Calu3 (cell line): ENCODE measurements at regions not wholly inside any gene's neighbourhood (a gene's known extent, or its start where the extent isn't known, plus 50 kb on each side); places are given as distances from the start of the nearest gene placed in this dataset.
A peak's percentile ranks its signal among the peaks of the same experiment; 100 is the strongest.

Source experiments
- BruUV-seq: library from RNA; stranded (reverse); fragments of 400-500 nt; replicated peaks from 2 replicates; lab custom pipeline; 2021; lab: Mats Ljungman, UMichigan
- CTCF ChIA-PET: fragments of 300-600 bp; sonication (Branson Sonifier 250); formaldehyde crosslinking; loops from one replicate; lab custom pipeline; 2022; ENCODE audit warnings: antibody characterized with exemption; lab: Charles Lee
- DNase-seq: peaks from one replicate; pipeline ENCODE4 v3.0.0; 2022
- H3K27ac Mint-ChIP-seq: one replicate; pipeline ENCODE4 v1.8.0; 2022; ENCODE audit warnings: mixed read lengths; ENCODE audit not compliant: unreplicated experiment
- H3K27me3 Mint-ChIP-seq: one replicate; pipeline ENCODE4 v1.8.0; 2022; ENCODE audit warnings: mixed read lengths; ENCODE audit not compliant: unreplicated experiment
- H3K36me3 Mint-ChIP-seq: one replicate; pipeline ENCODE4 v1.8.0; 2022; ENCODE audit warnings: mild to moderate bottlenecking, moderate library complexity, mixed read lengths; ENCODE audit not compliant: insufficient read depth, unreplicated experiment
- H3K4me1 Mint-ChIP-seq: one replicate; pipeline ENCODE4 v1.8.0; 2022; ENCODE audit warnings: mild to moderate bottlenecking, low read depth, mixed read lengths; ENCODE audit not compliant: unreplicated experiment
- H3K4me3 Mint-ChIP-seq: one replicate; pipeline ENCODE4 v1.8.0; 2022; ENCODE audit warnings: mild to moderate bottlenecking, low read depth, moderate library complexity, mixed read lengths; ENCODE audit not compliant: unreplicated experiment
- H3K9me3 Mint-ChIP-seq: one replicate; pipeline ENCODE4 v1.8.0; 2022; ENCODE audit warnings: low read depth, mixed read lengths; ENCODE audit not compliant: unreplicated experiment
- CTCF ChIP-seq: fragments of 200-600 bp; IDR thresholded peaks from one replicate; pipeline ENCODE4 v1.8.0; 2022; ENCODE audit warnings: antibody characterized with exemption; ENCODE audit not compliant: unreplicated experiment
- intact Hi-C: fragments of 100-400 bp; cut with micrococcal nuclease; formaldehyde crosslinking; loops from one replicate; pipeline ENCODE4 v1.10.0; 2022; ENCODE audit not compliant: unreplicated experiment

DNA sequence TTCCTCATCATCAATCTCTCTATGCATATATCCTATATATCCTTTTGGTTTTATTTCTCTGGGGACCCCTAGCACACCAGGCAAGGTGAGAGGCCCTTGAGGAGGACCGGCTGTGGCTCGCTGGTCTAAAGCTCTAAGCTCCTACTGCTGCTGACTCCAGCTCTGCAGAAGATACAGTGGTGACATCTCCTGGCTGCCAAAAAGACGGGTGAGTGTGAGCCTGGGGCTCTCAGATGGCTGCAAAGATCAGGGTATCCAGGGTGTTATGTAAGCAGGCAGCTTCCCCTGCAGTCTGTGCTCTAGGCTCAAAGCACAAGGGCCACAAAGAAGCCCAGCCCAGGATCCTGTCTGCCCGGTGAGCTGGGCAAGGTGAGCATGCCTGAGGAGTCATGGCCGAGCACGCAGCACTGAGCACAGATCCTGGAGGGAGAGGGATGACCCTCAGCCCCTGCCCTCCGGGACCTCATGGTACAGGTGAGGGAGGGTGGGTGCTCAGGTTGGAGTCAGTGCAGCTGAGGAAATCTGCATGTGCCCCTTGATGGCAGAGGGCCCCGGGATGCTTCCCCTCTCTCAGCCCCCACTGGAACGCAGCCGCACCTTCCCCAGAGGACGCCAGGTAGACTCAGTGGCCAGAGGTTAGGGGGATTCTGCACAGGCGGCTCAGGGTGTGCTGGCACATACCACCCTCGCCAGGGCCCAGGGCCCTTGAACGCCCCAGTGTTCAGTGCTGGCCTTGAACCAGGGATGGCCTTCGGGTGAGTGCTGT lies 95.4 kb upstream of the INSIG1 start:
- intact Hi-C loops: no loop called here
- Mint-ChIP-seq H3K9me3 (peaks cover 5% of the 10 kb centered on the region), H3K4me3 (no peak overlapping the region), H3K4me1 (peaks cover 49% of the 10 kb centered on the region), H3K27ac (no peak overlapping the region), H3K27me3 (no peaks in the 10 kb centered on the region), H3K36me3 (peaks cover 13% of the 10 kb centered on the region)
- CTCF ChIA-PET: no interaction called here
- DNase-seq: no peak
- BruUV-seq: no TSS peak
- TF ChIP-seq CTCF: no peak

DNA sequence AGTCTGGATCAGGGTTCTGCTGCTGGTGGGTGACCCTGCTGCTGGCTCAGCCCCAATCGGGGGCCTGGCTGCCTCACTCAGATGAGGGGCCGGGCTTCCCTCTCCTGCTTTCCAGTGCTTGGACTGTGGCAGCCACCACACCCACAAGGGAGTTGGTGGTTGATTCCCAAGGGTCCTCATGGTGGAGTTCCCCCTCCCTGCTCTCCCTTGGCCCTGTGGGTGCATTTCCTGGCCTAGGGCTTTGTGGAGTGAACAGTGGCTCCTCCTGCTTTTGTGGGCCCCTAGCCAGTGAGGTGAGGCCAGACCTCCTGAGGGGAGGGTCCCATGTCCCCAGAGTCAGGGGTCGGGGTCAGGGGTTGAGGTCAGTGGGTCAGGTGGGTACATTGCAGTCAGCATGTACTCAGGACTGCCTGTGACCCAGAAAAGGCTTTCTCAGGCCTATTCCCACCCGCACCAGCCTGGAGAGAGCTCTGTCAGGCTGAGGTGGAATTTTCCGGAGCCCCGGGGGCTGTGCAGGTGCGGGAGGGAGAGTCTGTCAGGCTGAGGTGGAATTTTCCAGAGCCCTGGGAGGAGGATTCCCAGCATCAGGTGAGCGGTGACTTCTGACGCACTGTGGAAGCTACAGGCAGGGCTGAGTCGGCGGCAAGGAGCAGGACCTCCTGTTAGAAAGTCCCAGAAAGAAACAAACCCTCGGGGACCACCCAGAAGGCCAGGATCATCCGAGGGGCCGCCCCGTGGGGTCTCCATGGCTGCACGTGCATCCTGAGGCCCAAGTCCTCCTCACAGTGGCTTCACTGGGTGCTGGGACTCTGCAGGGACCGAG lies 94.4 kb upstream of the INSIG1 start:
- DNase-seq: no peak
- H3K27ac Mint-ChIP-seq: no peak overlapping the region
- peaks cover 17% of the 10 kb centered on the region for H3K36me3 Mint-ChIP-seq
- H3K4me1 Mint-ChIP-seq: peaks cover 49% of the 10 kb centered on the region
- intact Hi-C loops: no loop called here
- no TSS peak for BruUV-seq
- TF ChIP-seq CTCF: no peak
- H3K27me3 Mint-ChIP-seq: no peaks in the 10 kb centered on the region
- H3K4me3 Mint-ChIP-seq: no peak overlapping the region
- CTCF ChIA-PET: no interaction called here
- peaks cover 5% of the 10 kb centered on the region for H3K9me3 Mint-ChIP-seq

GRCh38 chr7:155203882-155204691 lies 93.6 kb upstream of the INSIG1 start:
- Mint-ChIP-seq H3K36me3 (peaks cover 14% of the 10 kb centered on the region), H3K9me3 (peaks cover 5% of the 10 kb centered on the region), H3K27ac (no peak overlapping the region), H3K27me3 (no peaks in the 10 kb centered on the region), H3K4me1 (peaks cover 50% of the 10 kb centered on the region), H3K4me3 (no peak overlapping the region)
- no peak for DNase-seq
- BruUV-seq: no TSS peak
- TF ChIP-seq CTCF: no peak
- CTCF ChIA-PET: no interaction called here
- intact Hi-C loops: no loop called here

- CTCF ChIA-PET: interaction anchor here (0.9 kb wide), 1 partner anchor 16 kb away, joined by 4 read pairs; no protein-coding TSS in a partner anchor
- Mint-ChIP-seq H3K27me3 (no peaks in the 10 kb centered on the region), H3K4me1 (peaks cover 50% of the 10 kb centered on the region), H3K27ac (peak overlapping the region; percentile 86), H3K9me3 (peaks cover 5% of the 10 kb centered on the region), H3K4me3 (peak overlapping the region; percentile 9), H3K36me3 (peaks cover 14% of the 10 kb centered on the region)
- BruUV-seq: no TSS peak
- no peak for DNase-seq
- no peak for TF ChIP-seq CTCF
- intact Hi-C loops: no loop called here
Measured at GRCh38 chr7:155204744-155205367, 92.8 kb upstream of the INSIG1 start.
